Keratinocyte (primary cell): ENCODE measurements at regions not wholly inside any gene's neighbourhood (a gene's known extent, or its start where the extent isn't known, plus 50 kb on each side); places are given as distances from the start of the nearest gene placed in this dataset.

ENCODE experiments used
- DNase-seq: peaks from one replicate; pipeline ENCODE4 v3.0.0-alpha.2; 2011; ENCODE audit warnings: low read depth, missing footprints, low spot score
- FAIRE-seq: peaks from 2 replicates; lab custom pipeline; 2011; peaks lifted over from hg19 to GRCh38; lab: Jason Lieb, UNC
- H2AFZ ChIP-seq: 2 replicates; pipeline ENCODE4 v1.6.0; 2012; ENCODE audit warnings: low read length, control low read depth, inconsistent platforms; ENCODE audit not compliant: control insufficient read depth
- H3K27ac ChIP-seq: 2 replicates; pipeline ENCODE4 v1.5.1; 2011; ENCODE audit warnings: low read length; ENCODE audit not compliant: control insufficient read depth, insufficient read depth
- H3K27me3 ChIP-seq: 3 replicates; pipeline ENCODE4 v1.6.0; 2011; ENCODE audit warnings: low read length; ENCODE audit not compliant: control insufficient read depth, insufficient read depth; ENCODE audit errors: extremely low read depth
- H3K36me3 ChIP-seq, 2 experiments: 2 replicates in 1 of 2; 3 replicates in 1 of 2; pipeline ENCODE4 v1.5.1; 2011; ENCODE audit warnings: low read length in 2 of 2, mild to moderate bottlenecking in 1 of 2; ENCODE audit not compliant: control insufficient read depth in 2 of 2, insufficient read depth in 2 of 2; ENCODE audit errors: extremely low read depth in 1 of 2
- H3K4me1 ChIP-seq: 3 replicates; pipeline ENCODE4 v1.5.1; 2011; ENCODE audit warnings: low read length; ENCODE audit not compliant: control insufficient read depth, insufficient read depth; ENCODE audit errors: extremely low read depth
- H3K4me2 ChIP-seq: 3 replicates; pipeline ENCODE4 v1.6.0; 2011; ENCODE audit warnings: low read depth, low read length; ENCODE audit not compliant: control insufficient read depth, insufficient read depth; ENCODE audit errors: extremely low read depth
- H3K4me3 ChIP-seq, 3 experiments: fragments of 200-600 bp in 1 of 3; sonication (generic) in 1 of 3; 2 replicates in 2 of 3; 3 replicates in 1 of 3; pipeline ENCODE4 v1.5.1; 2011 to 2016; ENCODE audit warnings: low read length in 3 of 3, mild to moderate bottlenecking in 3 of 3, control low read depth in 2 of 3, inconsistent platforms in 1 of 3, low read depth in 1 of 3, mixed read lengths in 1 of 3, mixed run types in 1 of 3, moderate library complexity in 1 of 3; ENCODE audit not compliant: control insufficient read depth in 2 of 3, insufficient read depth in 2 of 3; ENCODE audit errors: extremely low read depth in 1 of 3
- H3K79me2 ChIP-seq: 2 replicates; pipeline ENCODE4 v1.6.0; 2012; ENCODE audit warnings: low read length; ENCODE audit not compliant: control insufficient read depth, insufficient read depth
- H3K9ac ChIP-seq: 3 replicates; pipeline ENCODE4 v1.6.0; 2011; ENCODE audit warnings: low read length; ENCODE audit not compliant: control insufficient read depth, insufficient read depth; ENCODE audit errors: extremely low read depth
- H3K9me1 ChIP-seq: 3 replicates; pipeline ENCODE4 v1.6.0; 2011; ENCODE audit warnings: low read length; ENCODE audit not compliant: control insufficient read depth, insufficient read depth; ENCODE audit errors: extremely low read depth
- H3K9me3 ChIP-seq: 2 replicates; pipeline ENCODE4 v1.5.1; 2012; ENCODE audit warnings: low read depth, low read length; ENCODE audit not compliant: control insufficient read depth
- H4K20me1 ChIP-seq: 3 replicates; pipeline ENCODE4 v1.6.0; 2011; ENCODE audit warnings: low read length; ENCODE audit not compliant: control insufficient read depth, insufficient read depth; ENCODE audit errors: extremely low read depth
- EZH2 ChIP-seq: IDR thresholded peaks from one replicate; pipeline ENCODE4 v1.6.1; 2012; ENCODE audit warnings: inconsistent platforms, mild to moderate bottlenecking, low read length, moderate library complexity
- dilution Hi-C: fragments of 300-500 bp; cut with MboI; formaldehyde crosslinking; loops from one replicate; pipeline ENCODE4 v1.7.0; 2020; ENCODE audit warnings: low sequenced_read_pairs; ENCODE audit not compliant: extremely low pct_ligation_motif_present
- TF ChIP-seq, protein P1 (sequence below), 3 experiments: IDR thresholded peaks in 1 of 3; conservative IDR thresholded peaks in 1 of 3; optimal IDR thresholded peaks in 1 of 3; 2 replicates in 2 of 3; 3 replicates in 1 of 3; pipeline versions ENCODE3 to v1.5.1; 2011; ENCODE audit warnings: low read length in 3 of 3, mild to moderate bottlenecking in 3 of 3, moderate library complexity in 2 of 3, control low read depth in 1 of 3, inconsistent platforms in 1 of 3; ENCODE audit not compliant: insufficient read depth in 2 of 3; ENCODE audit errors: extremely low read depth in 1 of 3

DNA sequence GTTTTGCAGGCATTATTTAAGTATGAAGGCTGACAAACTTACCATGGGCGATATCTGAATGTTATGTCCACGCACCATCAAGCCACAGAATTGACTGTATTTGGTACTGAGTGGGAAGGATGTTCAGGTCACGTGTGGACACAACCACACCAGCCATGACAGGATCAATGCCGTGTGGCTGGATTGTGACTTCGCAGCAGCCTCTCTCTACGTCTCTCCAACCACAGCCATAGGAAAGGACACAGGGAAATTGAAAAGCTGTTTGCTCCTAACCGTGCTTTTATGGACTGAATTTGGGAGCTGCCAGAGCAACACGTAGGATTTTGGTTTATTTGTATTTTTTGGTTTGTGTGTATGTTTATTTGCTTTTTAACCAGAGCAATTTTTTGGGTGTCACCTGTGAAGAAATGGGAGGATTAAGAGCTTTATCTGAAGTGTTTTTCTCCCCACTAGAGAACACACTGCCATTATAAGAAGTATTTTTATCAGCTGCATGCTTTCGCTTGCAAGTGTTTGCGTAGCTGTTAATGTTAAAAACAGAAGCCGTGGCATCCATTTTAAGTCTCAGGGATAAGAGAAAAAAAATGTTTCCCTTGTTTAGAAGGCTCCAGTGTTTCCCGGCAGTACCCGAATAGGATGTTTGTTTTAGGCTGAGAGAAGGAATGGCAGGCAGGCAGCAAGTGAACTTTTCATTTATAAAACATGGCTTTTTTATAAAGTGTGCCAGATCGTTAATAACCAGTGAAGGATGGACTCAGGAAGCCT lies 401.1 kb upstream of the NFE2L3 start:
- H3K79me2 ChIP-seq, result no peaks in the 10 kb centered on the region
- no peak overlapping the region for H3K4me3 ChIP-seq
- DNase-seq (no peak), FAIRE-seq (no peak)
- H3K36me3 ChIP-seq, result no peaks in the 10 kb centered on the region
- H3K9me3 ChIP-seq, result no peaks in the 10 kb centered on the region
- H3K27ac ChIP-seq, result no peak overlapping the region
- H4K20me1 ChIP-seq, result no peaks in the 10 kb centered on the region
- dilution Hi-C loops, result no loop called here
- H3K27me3 ChIP-seq, result no peaks in the 10 kb centered on the region
- H3K9ac ChIP-seq, result no peak overlapping the region
- TF ChIP-seq EZH2, result no peak
- TF ChIP-seq, protein P1, sequence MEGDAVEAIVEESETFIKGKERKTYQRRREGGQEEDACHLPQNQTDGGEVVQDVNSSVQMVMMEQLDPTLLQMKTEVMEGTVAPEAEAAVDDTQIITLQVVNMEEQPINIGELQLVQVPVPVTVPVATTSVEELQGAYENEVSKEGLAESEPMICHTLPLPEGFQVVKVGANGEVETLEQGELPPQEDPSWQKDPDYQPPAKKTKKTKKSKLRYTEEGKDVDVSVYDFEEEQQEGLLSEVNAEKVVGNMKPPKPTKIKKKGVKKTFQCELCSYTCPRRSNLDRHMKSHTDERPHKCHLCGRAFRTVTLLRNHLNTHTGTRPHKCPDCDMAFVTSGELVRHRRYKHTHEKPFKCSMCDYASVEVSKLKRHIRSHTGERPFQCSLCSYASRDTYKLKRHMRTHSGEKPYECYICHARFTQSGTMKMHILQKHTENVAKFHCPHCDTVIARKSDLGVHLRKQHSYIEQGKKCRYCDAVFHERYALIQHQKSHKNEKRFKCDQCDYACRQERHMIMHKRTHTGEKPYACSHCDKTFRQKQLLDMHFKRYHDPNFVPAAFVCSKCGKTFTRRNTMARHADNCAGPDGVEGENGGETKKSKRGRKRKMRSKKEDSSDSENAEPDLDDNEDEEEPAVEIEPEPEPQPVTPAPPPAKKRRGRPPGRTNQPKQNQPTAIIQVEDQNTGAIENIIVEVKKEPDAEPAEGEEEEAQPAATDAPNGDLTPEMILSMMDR (optimal IDR thresholded peaks at IDR 0.05 in 1 of 3, IDR thresholded peaks at IDR 0.05 in 1 of 3, conservative IDR thresholded peaks at IDR 0.05 in 1 of 3; ENCODE audit: extremely low read depth in 1 of 3, insufficient read depth in 2 of 3, low read length in 3 of 3), result no peak
- no peaks in the 10 kb centered on the region for H3K9me1 ChIP-seq
- peaks cover 7% of the 10 kb centered on the region for H3K4me1 ChIP-seq
- H3K4me2 ChIP-seq, result no peak overlapping the region
- H2AFZ ChIP-seq, result no peak overlapping the region

DNA sequence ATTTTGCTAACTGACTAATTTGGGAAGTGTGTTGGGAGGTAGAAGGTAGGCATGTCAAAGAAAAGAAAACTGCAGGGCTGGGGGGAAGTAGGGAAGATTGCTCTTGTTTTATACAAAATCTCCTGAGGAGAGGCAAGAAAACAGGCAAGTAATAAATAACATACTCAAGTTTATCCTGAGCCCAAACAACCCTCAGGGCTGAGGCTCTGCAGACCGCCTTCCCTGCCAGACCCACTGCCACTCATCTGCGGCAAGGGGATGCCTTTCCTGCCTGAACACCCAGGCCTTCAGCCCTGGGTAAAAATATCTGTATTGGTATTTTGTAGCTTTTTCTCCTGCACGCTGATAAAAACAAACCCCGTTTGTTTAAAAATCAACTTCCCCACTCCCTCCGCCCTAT lies 399.8 kb upstream of the NFE2L3 start:
- no peak for FAIRE-seq
- H3K27ac ChIP-seq, result no peak overlapping the region

More for the DNA sequence above, 399.8 kb upstream of the NFE2L3 start:
- Histone ChIP-seq H3K9ac (no peak overlapping the region), H3K4me2 (no peak overlapping the region), H3K4me1 (peaks cover 7% of the 10 kb centered on the region), H3K36me3 (no peaks in the 10 kb centered on the region), H2AFZ (no peak overlapping the region), H3K9me3 (no peaks in the 10 kb centered on the region), H3K4me3 (no peak overlapping the region), H3K79me2 (no peaks in the 10 kb centered on the region), H3K9me1 (no peaks in the 10 kb centered on the region), H4K20me1 (no peaks in the 10 kb centered on the region), H3K27me3 (no peaks in the 10 kb centered on the region)
- no peak for DNase-seq
- dilution Hi-C loops, result no loop called here
- TF ChIP-seq, protein P1 (optimal IDR thresholded peaks at IDR 0.05 in 1 of 3, IDR thresholded peaks at IDR 0.05 in 1 of 3, conservative IDR thresholded peaks at IDR 0.05 in 1 of 3; ENCODE audit: extremely low read depth in 1 of 3, insufficient read depth in 2 of 3, low read length in 3 of 3), result no peak
- no peak for TF ChIP-seq EZH2
